GM21576 (cell line): ENCODE measurements at regions not wholly inside any gene's neighbourhood (a gene's known extent, or its start where the extent isn't known, plus 50 kb on each side); places are given as distances from the start of the nearest gene placed in this dataset.

Experiments used
- ATAC-seq: cut with Tn5 transposase; IDR thresholded peaks from one replicate; pipeline ENCODE4 v1.9.1; 2021; ENCODE audit warnings: mild to moderate bottlenecking, moderate library complexity; ENCODE audit not compliant: unreplicated experiment

DNA sequence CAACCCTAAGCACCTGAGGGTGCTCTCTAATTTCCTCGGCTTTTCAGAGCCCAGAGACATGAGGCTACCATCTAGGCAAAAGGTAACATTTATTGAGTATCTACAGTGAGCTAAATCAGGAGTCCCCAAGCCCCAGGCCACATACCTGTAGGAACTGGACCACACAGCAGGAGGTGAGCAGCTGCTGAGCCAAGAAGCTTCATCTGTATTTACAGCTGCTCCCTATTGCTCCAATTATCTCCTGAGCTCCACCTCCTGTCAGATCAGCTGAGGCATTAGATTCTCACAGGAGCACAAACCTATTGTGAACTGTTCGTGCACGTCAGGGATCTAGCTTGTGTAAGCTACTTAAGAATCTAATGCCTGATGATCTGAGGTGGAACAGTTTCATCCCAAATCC, 70.2 kb downstream of the RND3 start:
- no peak for ATAC-seq

DNA sequence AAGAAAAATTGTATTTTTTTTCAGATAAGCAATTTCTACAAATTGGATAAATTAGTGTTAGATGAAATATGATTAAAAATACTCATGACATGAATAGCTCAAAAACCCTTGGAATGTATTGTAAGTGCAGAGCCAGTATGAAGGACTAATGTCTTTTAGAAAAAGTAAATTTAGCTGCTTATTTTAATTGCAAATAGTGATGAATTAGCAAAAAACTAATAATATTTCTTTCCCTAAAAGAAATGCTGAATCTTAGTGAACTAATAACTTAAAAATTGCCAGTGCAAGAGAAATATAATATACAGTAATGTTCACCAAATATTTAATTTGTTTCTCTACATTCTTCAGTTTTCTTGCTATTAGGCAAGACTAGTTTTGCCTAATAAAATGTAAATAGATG, 72.4 kb downstream of the RND3 start:
- no peak for ATAC-seq

DNA sequence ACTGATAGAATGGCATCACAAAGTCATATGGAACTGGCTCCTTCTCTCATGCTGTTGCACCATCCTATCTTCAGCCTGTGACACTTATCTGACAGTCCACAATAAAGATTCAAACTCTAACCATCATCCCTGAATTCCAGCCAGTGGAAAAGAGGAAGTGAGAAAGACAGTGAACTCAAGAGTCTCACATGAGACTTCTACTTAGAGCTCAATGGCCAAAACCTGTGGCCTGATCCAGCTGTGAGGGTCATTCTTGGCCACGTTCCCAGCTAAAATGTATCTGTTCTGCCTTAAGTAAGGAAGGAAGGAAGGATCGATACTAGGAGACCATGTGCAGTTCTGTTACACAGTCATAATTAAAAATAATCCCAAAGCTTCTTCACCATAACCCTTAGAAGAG, 73.6 kb downstream of the RND3 start:
- ATAC-seq, result no peak

DNA sequence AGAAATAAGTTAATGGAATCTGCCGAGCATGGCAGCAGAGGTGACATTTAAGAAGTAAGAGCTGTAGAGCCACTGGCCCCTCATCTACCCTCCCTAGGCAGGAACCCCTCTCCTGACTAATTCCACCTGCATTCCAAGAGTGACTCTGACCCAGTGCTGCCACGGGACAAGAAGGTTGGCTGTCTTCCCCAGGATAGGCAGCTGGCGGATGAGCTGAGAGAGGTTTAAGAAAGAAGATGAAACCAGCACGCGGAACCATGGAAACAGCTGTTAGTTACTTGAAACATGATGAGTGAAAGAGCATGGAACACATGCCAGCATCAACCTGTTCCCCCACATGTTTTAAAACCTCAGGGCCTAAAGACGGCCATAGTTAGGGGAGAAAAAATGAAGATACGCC, 74.1 kb downstream of the RND3 start:
- ATAC-seq, result no peak

DNA sequence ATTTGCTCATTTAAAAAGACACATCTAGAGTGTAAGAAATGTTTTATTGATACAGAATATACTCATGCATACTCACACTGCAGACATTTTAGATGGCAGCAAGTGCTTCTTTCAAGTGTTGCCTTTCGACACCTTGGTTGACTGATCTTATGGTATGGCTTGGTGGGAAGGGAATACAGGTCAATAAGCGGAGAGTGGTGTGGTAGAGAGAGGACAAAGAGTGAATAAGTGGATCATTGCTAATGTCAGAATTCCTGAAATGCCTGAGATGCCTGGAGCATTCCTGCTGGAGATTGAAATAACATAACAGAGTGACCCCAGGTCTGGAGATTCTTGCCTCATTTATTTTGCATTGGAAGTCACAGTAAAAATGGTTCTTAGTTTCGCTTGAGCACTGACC, 76.7 kb downstream of the RND3 start:
- ATAC-seq, result no peak

DNA sequence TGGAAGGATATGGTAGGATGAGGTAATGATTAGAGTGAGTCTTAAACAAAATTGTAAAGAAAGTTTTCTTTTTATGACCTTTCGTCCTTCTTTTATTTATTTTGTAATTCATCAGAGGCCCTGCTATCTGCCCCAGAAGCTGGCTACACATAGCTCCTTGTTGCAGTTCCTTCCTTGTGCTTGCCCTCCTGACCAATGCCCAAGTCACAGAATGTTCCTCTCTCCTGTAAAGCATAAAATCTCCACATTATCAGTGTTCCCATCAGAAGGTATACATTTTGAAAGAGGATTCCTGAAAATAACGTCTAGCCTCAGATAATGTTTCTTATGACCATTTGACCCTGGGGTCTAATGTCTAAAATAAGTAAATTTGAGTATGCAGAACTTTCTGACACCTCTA, 78.3 kb downstream of the RND3 start:
- ATAC-seq, result no peak

DNA sequence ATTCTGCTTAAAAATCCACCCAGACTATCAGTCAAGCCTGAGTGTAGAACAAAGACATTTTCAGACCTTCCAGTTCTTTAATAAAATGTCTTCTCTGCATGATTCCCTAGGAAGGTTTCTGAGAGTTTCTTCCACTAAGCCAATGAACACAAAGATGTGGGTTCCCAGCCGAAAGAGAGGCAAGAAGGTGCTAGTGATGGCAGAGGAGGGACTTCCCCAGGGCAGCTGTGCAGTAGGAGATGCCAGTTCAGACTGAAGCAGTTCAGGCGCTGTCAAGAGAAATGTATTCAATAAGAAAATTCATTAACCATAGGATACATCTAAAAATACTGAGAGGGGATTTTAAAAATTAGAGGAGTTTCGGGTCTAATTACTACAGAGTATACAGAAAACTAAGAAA, 83.3 kb downstream of the RND3 start:
- ATAC-seq, result no peak

DNA sequence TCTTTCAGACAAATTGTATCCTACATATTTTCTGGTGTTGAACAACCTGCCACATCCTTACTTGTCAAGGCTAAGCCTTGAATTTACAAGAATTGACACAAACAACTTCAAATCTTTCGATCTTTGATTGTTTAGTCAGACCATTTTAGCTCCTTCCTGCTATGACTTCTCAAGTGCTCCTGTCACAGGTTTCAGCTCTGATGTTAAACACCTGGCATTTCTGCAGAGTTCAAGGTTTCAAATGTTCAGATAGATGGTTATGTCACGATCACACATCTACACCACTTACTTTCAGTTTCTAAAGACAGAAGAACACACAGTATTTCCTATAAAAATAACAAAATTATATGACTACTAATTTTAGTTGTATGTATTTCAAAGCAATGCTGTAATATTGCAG, 84.0 kb downstream of the RND3 start:
- peak; percentile 82 for ATAC-seq

DNA sequence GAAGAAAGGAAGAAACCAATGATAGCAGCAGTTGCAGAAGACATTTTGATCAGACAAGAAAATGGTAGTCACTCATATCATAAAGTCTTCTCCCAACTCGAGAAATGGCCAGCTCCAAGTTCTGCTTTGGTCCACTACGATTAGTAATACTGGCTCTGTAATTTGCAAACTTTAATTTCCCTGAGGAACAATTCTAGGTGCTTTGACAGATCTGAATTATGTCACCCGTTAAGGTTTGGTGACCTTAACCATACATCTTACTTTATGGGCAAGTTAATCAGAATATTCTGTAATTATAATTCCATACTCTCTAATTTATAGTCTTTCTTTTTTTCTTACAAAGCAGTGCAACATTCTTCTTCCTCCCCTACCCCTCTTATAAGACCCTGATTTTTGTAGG, 84.5 kb downstream of the RND3 start:
- no peak for ATAC-seq

DNA sequence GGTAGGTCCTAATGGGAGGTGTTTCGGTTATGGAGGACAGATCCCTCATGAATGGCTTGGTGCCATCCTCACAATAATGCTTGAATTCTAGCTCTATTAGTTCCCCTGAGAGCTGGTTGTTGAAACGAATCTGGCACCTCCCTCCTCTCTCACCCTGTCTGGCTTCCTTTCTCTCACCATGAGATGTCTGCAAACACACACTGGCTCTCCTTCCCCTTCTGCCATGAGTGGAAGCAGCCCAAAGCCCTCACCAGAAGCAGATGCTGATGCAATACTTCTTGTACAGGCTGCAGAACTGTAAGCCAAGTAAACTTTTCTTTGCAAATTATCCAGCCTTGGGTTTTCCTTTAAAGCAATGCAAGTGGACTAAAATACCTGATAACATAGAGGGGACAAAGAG, 86.6 kb downstream of the RND3 start:
- ATAC-seq, result no peak

DNA sequence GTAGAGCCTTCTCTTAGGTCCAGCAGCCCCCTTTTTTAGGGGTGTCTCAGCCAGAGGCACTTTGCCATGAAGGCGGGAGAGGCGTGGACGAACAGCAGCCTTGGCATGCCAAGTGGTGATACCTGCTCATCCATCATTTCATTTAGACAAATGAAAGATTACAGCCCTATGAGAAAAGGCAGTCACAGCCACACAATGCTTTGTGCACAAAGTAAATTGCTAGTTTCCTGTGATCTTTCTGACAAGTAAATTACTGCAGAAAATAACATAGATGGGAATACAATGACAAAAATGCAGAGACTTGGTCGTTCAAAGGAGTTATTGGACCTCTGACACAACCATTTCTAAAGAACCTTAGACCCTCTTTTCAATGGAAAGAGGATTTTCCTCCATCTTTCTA, 94.9 kb downstream of the RND3 start:
- ATAC-seq, result no peak

DNA sequence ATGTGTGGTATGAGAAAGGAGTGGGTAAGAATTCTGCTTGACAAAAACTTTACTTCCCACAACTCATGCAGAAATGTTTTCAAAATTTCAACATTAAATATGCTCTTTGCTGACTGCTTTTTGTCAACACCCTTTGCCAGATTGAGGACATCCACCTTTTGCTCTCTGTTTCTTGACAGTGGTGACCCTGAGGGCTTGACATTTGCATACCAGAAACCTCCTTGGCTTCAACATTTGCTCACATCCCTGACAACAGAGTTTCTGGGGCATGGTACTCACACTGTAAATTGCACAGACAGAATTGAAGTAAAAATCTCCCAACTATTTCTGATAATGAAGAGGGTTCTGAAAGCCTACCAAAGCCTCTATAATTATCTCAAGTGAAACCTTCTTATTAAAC, 95.7 kb downstream of the RND3 start:
- no peak for ATAC-seq

DNA sequence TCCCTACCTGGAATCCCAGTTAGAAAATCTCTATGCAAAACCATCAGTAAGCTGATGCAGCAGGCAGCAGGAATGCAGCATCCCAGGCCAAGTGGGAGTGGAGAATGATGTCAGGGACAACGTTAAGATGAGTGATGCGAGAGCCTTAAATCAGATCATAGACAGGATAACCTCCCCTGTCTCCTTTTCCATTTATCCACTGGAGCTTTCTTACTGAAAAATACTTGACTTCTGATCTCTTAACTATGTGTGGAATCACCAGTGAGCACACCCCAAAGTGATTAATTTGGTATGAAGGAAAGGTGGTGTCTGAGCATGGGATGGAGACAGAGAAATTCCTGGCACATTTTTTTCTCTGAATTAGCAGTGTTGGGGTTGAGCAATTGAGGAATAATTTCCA, 98.0 kb downstream of the RND3 start:
- ATAC-seq, result no peak

DNA sequence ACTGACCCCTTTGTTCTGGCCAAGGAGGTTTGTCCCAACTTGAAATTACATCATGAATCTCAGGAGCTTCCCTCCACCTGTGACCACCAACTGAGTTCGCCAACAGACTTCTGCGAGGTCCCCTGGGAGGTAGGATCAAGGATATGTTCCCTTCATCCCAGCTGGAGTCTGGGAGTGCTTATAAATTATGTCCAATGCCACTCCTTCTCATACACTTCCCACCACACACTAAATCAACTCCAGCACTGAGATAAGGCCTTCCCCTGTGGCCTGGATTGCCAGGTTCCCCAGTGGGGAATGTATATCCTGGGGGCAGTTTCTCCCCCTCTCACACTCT, 99.2 kb downstream of the RND3 start:
- ATAC-seq, result no peak

DNA sequence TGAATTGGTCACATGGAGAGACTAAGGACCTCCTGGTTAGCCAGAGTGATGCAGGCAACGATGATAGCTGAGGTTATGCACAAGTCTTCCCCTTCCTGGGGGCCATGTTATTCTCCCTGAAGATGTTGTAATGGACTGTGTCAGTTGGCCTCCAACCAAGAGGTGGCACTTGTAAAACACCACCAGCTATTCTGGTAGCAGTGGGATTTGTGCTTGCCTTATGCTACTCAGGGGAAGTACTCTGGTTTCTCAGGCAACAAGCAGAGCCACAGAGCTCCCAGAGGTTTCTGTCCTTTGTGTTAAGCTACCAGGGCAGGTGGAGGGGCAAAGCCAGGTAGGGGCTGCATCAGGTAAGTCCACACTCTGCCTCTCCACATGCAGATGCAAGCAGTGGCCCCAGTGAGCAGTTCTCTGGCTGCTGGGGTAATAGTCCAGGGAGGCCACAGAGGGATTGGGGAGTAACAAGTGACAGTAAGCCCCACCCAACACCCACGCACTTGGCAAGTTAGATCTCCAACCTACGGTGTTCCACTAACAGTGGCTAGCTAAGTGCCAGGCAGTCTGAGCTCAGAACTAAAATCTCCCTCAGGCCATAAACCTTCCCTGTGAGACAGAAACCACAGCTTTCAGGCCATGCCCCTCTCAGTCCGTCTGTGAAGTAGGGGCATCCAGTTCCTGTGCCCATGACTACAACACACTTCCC, 99.7 kb downstream of the RND3 start:
- no peak for ATAC-seq

DNA sequence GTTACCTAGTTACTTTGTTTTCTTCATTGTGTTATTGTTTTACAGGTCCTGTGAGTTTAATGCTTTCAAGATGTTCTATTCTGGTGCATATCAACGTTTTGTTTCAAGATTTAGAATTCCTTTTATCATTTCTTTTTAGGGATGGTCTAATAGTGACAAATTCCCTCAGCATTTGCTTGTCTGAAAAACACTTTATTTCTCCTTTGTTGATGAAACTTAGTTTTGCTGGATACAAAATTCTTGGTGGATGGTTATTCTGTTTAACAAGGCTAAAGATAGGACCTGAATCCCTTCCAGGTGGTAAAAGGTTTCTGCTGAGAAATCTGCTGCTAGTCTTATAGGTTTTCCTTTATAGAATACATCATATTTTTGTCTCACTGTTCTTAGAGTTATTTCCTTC, 102.3 kb downstream of the RND3 start:
- no peak for ATAC-seq

DNA sequence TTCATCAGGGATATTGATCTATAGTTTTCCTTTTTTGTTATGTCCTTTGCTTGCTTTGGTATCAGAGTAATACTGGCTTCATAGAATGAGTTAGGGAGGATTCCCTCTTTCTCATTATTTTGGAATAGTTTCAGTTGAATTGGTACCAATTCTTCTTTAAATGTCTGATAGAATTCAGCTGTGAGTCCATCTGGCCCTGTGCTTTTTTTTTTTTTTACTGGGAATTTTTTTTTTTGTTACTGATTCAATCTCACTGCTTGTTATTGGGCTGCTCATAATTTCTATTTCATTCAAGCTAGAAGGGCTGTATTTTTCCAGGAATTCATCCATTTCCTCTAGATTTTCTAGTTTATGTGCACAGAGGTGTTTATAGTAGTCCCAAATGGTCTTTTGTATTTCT, 103.9 kb downstream of the RND3 start:
- no peak for ATAC-seq

DNA sequence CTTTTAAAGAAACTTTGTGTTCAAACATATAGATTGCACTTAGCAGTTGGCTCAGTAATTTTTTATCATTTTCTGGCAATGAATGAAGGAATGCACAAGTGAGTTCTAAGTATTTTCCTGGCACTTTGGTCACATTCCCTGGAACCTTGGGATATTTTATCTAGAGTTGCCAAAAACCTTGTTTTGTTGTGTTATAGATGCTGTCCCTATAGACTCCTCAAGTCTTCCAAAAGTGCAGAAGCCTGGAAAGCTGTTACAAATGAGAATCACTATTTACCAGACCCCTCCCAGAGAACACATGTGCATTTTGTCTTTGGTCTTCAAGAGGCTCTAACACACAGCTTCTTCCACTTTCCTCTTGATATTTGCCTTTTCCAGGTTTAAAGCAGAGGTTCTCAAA, 108.3 kb downstream of the RND3 start:
- no peak for ATAC-seq

DNA sequence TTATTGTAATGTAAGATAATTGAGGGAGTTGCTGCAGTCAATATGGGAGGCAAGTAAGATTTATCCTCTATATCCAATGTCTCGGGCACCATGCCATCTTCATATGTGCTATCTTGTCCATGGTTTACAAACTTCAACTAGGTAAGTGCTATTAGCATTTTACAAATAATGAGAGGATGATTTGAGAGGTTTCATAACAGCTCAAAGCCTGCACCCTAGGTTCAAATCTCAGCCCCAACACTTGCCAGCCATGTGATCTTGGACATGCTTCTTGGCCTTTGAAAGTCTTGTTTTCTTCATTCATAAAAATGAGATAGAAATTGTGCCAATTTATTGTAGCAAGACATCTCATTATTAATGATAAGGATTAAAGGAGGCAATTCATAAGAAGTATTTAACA, 108.8 kb downstream of the RND3 start:
- no peak for ATAC-seq

DNA sequence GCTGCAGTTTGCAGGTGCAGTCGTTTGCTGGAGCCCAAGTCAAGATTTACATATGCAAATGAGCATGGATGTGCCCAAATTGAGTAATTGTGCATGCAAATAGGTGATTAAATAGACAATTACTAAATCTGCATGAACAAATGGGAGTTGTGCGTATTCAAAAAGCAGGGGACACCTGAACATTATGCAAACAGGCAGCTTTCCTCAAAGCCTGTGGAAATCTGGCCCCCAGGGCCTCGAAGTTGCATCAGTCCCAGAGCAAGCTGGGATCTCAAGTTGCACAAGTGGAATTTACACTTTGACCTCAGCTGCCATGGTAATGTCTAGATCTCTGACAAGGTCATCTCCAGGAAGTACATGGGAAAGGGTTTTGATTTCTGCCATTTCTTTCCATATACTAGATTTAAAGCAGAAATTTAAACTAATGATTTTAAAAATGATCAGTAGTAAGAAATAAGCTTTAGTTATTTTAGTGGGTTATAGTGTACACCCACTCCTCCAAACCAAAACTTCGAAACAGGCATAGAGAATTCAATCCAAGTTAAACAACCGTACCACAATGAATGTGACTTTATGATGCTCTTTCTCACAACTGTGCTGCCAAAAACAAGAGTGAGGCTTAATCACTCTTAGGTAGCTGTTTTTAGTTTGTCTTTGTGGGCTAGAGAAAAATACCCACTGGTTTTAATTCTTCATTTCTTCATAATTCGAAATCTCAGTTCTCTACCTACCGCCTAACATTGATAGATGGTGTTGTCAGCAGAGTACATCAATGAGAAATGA, 110.7 kb downstream of the RND3 start:
- no peak for ATAC-seq

DNA sequence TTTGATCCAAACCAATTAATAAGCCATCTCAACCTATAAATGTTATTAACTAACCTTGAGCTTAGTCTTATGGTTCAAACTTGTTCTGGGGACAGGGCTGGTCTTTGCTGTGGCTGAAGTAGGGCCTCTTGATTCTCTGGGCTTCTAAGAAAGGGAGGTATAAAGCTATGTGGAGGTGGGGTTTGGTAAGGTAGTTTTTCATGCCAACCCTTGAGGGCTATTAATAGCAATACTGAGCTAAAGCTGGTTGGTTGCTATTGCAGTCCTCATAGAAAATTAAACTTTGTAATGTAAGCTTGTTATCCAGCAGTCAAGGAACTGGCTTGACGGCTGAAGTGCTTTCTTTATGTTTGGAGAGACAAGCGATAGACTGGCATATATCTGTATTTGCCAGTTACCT, 112.1 kb downstream of the RND3 start:
- no peak for ATAC-seq

DNA sequence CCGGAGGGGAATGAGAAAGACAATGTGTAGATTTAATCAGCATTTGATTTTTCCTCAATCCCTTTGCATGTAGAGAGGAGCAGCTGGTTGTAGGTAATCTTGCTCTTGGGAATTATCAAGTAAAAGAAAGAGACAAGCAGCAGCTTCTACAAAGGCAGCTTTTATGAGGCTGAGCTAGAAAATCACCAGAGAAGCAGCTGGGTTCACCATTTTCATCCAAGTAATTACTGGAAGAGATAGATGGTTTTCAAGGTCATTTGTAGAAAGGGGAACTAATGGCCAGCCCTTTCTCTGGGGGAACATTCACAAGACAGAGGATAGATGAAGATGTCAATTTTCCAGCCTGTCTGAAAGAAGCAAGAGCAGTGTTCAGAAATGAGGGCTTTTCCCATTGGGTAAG, 113.0 kb downstream of the RND3 start:
- no peak for ATAC-seq

DNA sequence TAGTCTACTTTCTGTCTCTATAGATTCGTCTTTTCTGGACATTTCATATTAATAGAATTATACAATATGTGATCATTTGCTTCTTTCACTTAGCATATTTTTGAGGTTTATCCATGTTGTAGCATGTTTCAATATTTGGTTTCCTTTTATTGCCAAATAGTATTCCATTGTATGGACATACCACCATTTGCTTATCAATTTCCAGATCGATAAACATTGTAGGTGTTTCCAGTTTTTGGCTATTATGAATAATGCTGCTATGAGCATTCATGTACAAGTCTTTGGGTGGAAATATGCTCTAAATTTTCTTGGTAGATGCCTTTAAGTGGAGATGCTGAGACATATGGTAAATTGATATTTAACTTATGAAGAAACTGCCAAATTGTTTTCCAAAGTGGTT, 114.1 kb downstream of the RND3 start:
- no peak for ATAC-seq
